ENCODE measurements at regions not wholly inside any gene's neighbourhood (a gene's known extent, or its start where the extent isn't known, plus 50 kb on each side); places are given as distances from the start of the nearest gene placed in this dataset.
A peak's percentile ranks its signal among the peaks of the same experiment; 100 is the strongest.

DNA sequence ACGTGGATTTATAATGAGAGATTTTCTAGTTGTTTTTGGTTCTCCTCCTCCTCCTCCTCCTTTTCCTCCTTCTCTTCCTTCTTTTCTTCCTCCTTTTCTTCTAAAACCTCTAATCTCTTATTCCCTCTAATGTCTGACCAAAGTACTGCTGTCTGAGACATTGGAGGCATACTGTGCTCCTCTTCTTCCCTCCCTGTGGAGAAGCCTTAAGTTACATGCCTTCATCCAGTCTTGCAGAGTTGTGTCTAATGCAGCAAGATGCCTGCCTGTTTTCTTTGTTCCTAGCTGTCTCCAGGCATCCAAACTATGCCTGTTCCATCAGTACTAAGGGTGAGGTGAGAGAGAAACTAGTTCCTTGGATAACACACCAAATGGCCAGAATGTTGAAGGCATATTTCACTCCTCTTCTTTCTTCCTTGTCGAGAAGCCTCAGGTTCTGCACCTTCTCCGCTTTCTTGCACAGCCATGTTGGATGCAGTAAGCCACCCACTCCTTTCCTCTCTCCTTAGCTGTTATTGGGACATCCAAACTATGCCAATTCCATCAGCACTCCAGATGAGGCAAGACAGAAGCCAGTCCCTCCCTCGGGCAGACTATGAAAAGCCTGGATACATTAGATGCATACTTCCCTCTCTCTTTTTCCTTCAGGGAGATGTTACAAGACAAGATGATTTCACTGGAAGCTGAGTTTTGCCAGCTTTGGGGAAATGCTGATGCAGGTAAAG is 285.7 kb upstream of the TRAM1L1 start:
- no peak overlapping the region for H4K91ac ChIP-seq (ENCODE audit: insufficient read length, low read depth, low read length)
- H2BK15ac ChIP-seq (ENCODE audit: low read depth, low read length): no peak overlapping the region
- H2AFZ ChIP-seq (ENCODE audit: low read length): peak overlapping the region; percentile 4
- H2BK120ac ChIP-seq (ENCODE audit: low read depth, low read length, poor library complexity, severe bottlenecking): no peak overlapping the region
- H3K9me3 Mint-ChIP-seq: no peaks in the 10 kb centered on the region
- H2AK5ac ChIP-seq (ENCODE audit: insufficient read length, low read length): no peak overlapping the region
- no peaks in the 10 kb centered on the region for H3K9me3 ChIP-seq (ENCODE audit: control insufficient read depth, low read depth, low read length)
- H3K4me2 ChIP-seq (ENCODE audit: insufficient read depth, insufficient read length, low read length): no peak overlapping the region
- no peak overlapping the region for H3K14ac ChIP-seq (ENCODE audit: insufficient read depth, low read length)
- no peaks in the 10 kb centered on the region for H3K36me3 Mint-ChIP-seq (ENCODE audit: insufficient read depth in 1 of 3, low read depth in 3 of 3)
- no peak overlapping the region for H3T11ph ChIP-seq (ENCODE audit: low read length)
- no peak overlapping the region for H3K23ac ChIP-seq (ENCODE audit: insufficient read length, low read depth, low read length)
- TF ChIP-seq, protein P1, sequence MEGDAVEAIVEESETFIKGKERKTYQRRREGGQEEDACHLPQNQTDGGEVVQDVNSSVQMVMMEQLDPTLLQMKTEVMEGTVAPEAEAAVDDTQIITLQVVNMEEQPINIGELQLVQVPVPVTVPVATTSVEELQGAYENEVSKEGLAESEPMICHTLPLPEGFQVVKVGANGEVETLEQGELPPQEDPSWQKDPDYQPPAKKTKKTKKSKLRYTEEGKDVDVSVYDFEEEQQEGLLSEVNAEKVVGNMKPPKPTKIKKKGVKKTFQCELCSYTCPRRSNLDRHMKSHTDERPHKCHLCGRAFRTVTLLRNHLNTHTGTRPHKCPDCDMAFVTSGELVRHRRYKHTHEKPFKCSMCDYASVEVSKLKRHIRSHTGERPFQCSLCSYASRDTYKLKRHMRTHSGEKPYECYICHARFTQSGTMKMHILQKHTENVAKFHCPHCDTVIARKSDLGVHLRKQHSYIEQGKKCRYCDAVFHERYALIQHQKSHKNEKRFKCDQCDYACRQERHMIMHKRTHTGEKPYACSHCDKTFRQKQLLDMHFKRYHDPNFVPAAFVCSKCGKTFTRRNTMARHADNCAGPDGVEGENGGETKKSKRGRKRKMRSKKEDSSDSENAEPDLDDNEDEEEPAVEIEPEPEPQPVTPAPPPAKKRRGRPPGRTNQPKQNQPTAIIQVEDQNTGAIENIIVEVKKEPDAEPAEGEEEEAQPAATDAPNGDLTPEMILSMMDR (conservative IDR thresholded peaks at IDR 0.05): no peak
- no peak for DNase-seq
- no peak overlapping the region for H4K5ac ChIP-seq (ENCODE audit: insufficient read length, low read depth, low read length)
- no peaks in the 10 kb centered on the region for H3K23me2 ChIP-seq (ENCODE audit: insufficient read length, low read depth, low read length, poor library complexity, severe bottlenecking)
- H2BK5ac ChIP-seq (ENCODE audit: insufficient read length, low read length): no peak overlapping the region
- H3K4me1 Mint-ChIP-seq: peaks cover 3 to 6% of the 10 kb centered on the region in 2 experiments; a peak in 3 of 4 replicates
- no peaks in the 10 kb centered on the region for H3K4me1 ChIP-seq (ENCODE audit: insufficient read depth, low read length)
- WGBS (ENCODE audit: extremely low coverage, insufficient read length, low lambda C conversion rate): no CpG with 5 or more reads among the region's 4 CpGs
- H4K20me1 ChIP-seq (ENCODE audit: control insufficient read depth, insufficient read depth, insufficient read length): no peaks in the 10 kb centered on the region
- H3K27ac Mint-ChIP-seq: peak overlapping the region in 1 of 3 experiments; percentile 36; a peak in 2 of 7 replicates
- H2BK12ac ChIP-seq (ENCODE audit: insufficient read length, low read depth, low read length): no peak overlapping the region
- H3K18ac ChIP-seq (ENCODE audit: insufficient read length, low read depth, low read length): no peak overlapping the region
- H3K79me2 ChIP-seq (ENCODE audit: insufficient read depth, low read length): no peaks in the 10 kb centered on the region
- H2BK20ac ChIP-seq (ENCODE audit: low read depth, low read length, poor library complexity, severe bottlenecking): no peak overlapping the region
- no peak overlapping the region for H3K56ac ChIP-seq (ENCODE audit: insufficient read length, low read depth, low read length)
- no peak overlapping the region for H3K9ac ChIP-seq (ENCODE audit: extremely low read depth, insufficient read length, low read length)
- no peak overlapping the region for H3K4me3 Mint-ChIP-seq
- H4K8ac ChIP-seq (replicated peaks; ENCODE audit: insufficient read length, low read depth, low read length): no peak overlapping the region
- no peak overlapping the region for H3K27ac ChIP-seq (ENCODE audit: insufficient read length, low read depth, low read length)
- no peak overlapping the region for H3K4ac ChIP-seq (ENCODE audit: low read depth, low read length)
- H3K27me3 ChIP-seq (ENCODE audit: insufficient read depth, low read length): no peaks in the 10 kb centered on the region
- H3K79me1 ChIP-seq (ENCODE audit: insufficient read depth, low read depth, low read length, poor library complexity, severe bottlenecking): no peaks in the 10 kb centered on the region
- H3K27me3 Mint-ChIP-seq (ENCODE audit: low read depth): no peaks in the 10 kb centered on the region

Data from H9 (cell line).